ENCODE measurements at regions not wholly inside any gene's neighbourhood (a gene's known extent, or its start where the extent isn't known, plus 50 kb on each side); places are given as distances from the start of the nearest gene placed in this dataset.

- Histone ChIP-seq H2AFZ (ENCODE audit: low read length) (no peak overlapping the region), H2AK5ac (ENCODE audit: low read depth, low read length) (no peak overlapping the region), H3K18ac (ENCODE audit: extremely low read depth, low read length) (no peak overlapping the region), H3K4me1 (replicated peaks in 1 of 4; ENCODE audit: control insufficient read depth in 3 of 4, insufficient read depth in 4 of 4, low read length in 3 of 4) (no peaks in the 10 kb centered on the region), H2BK20ac (ENCODE audit: low read length) (no peak overlapping the region), H3K9ac (replicated peaks in 1 of 4; ENCODE audit: extremely low read depth in 1 of 4, low read depth in 3 of 4, low read length in 3 of 4) (no peak overlapping the region), H2BK120ac (replicated peaks; ENCODE audit: low read depth, low read length) (no peak overlapping the region), H4K91ac (replicated peaks; ENCODE audit: insufficient read length, low read length) (no peak overlapping the region), H4K8ac (ENCODE audit: extremely low read depth, insufficient read depth, low read length) (no peak overlapping the region), H3K56ac (replicated peaks; ENCODE audit: insufficient read length, low read depth, low read length) (no peak overlapping the region), H3K27me3 (replicated peaks in 1 of 4; ENCODE audit: control insufficient read depth in 3 of 4, extremely low read depth in 1 of 4, insufficient read depth in 3 of 4, low read length in 3 of 4) (no peaks in the 10 kb centered on the region), H3K27ac (ENCODE audit: low read depth, low read length) (no peak overlapping the region), H3K4me2 (ENCODE audit: insufficient read depth in 1 of 2, low read depth in 2 of 2, low read length in 2 of 2) (no peak overlapping the region), H3K9me3 (ENCODE audit: insufficient read depth in 2 of 2, low read depth in 1 of 2, low read length in 1 of 2) (no peaks in the 10 kb centered on the region), H4K5ac (ENCODE audit: insufficient read length, low read depth, low read length) (no peak overlapping the region), H3K79me2 (ENCODE audit: control insufficient read depth in 1 of 2, insufficient read depth in 2 of 2, low read length in 2 of 2) (no peaks in the 10 kb centered on the region), H3K14ac (ENCODE audit: insufficient read length) (no peak overlapping the region), H3K4ac (replicated peaks; ENCODE audit: insufficient read length, low read depth, low read length) (no peak overlapping the region), H2BK5ac (ENCODE audit: low read depth, low read length) (no peak overlapping the region), H2BK15ac (ENCODE audit: low read length) (no peak overlapping the region), H4K20me1 (replicated peaks in 1 of 2; ENCODE audit: control insufficient read depth in 1 of 2, insufficient read depth in 2 of 2, low read length in 2 of 2) (no peaks in the 10 kb centered on the region), H2BK12ac (ENCODE audit: low read depth, low read length) (no peak overlapping the region), H3K23me2 (ENCODE audit: low read depth, low read length) (no peaks in the 10 kb centered on the region; the same call in 1 of the 2 replicates), H3K79me1 (ENCODE audit: low read depth, low read length) (no peaks in the 10 kb centered on the region), H3K23ac (ENCODE audit: insufficient read length) (no peak overlapping the region), H3K4me3 (ENCODE audit: extremely low read depth in 1 of 4, insufficient read depth in 2 of 4, low read depth in 3 of 4, low read length in 4 of 4) (no peak overlapping the region), H3K36me3 (ENCODE audit: control insufficient read depth in 2 of 4, insufficient read depth in 4 of 4, low read length in 3 of 4) (no peaks in the 10 kb centered on the region)
- FAIRE-seq (no peak), DNase-seq (ENCODE audit: low read depth in 1 of 2, low spot score in 2 of 2) (no peak)
- POLR2A ChIA-PET (ENCODE audit: partially characterized antibody) = no interaction called here
- TF ChIP-seq CHD2 (IDR thresholded peaks at IDR 0.05; ENCODE audit: low read length) = no peak
- no peak for TF ChIP-seq CTCF (IDR thresholded peaks at IDR 0.05; ENCODE audit: control extremely low read depth in 1 of 3, insufficient read depth in 1 of 3, low read depth in 1 of 3, low read length in 3 of 3)
- no peak for TF ChIP-seq BCL11A (IDR thresholded peaks at IDR 0.05; ENCODE audit: low read depth in 2 of 2, low read length in 2 of 2)
- TF ChIP-seq, protein P1, sequence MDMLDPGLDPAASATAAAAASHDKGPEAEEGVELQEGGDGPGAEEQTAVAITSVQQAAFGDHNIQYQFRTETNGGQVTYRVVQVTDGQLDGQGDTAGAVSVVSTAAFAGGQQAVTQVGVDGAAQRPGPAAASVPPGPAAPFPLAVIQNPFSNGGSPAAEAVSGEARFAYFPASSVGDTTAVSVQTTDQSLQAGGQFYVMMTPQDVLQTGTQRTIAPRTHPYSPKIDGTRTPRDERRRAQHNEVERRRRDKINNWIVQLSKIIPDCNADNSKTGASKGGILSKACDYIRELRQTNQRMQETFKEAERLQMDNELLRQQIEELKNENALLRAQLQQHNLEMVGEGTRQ (IDR thresholded peaks at IDR 0.05; ENCODE audit: low read length) = no peak
- TF ChIP-seq, protein P2, sequence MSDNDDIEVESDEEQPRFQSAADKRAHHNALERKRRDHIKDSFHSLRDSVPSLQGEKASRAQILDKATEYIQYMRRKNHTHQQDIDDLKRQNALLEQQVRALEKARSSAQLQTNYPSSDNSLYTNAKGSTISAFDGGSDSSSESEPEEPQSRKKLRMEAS (IDR thresholded peaks at IDR 0.05) = no peak
- TF ChIP-seq FOSL1 (IDR thresholded peaks at IDR 0.05; ENCODE audit: insufficient read depth, low read depth, low read length) = no peak
- 91% methylated on average over 4 of the region's 4 CpGs; no CpG with 5 or more reads in 1 of the 2 experiments for WGBS, 2 experiments (ENCODE audit: extremely low coverage in 1 of 2, insufficient coverage in 1 of 2, insufficient read length in 1 of 2, insufficient replicate concordance in 2 of 2, low coverage in 1 of 2, low lambda C conversion rate in 2 of 2, missing lambda C conversion rate in 1 of 2)
- CTCF ChIA-PET (ENCODE audit: partially characterized antibody) = interaction anchor here (0.9 to 2.4 kb wide), 3 partner anchors 12 to 425 kb away, joined by 3 to 12 read pairs (median 4); partner anchors contain the start of gene TRPC7
Observed at GRCh38 chr5:136674178-136674577, 308.8 kb upstream of the TRPC7 start.

Data from H1 (cell line).